Thoracic aorta (tissue), 2 donors: ENCODE measurements at regions not wholly inside any gene's neighbourhood (a gene's known extent, or its start where the extent isn't known, plus 50 kb on each side); places are given as distances from the start of the nearest gene placed in this dataset.
"Not testable (repeated sequence)": the region's sequence is repeated elsewhere in the genome, so short reads cannot be mapped to it uniquely, and the experiment has no call there.

Experiments
- ATAC-seq: fragments of 150-250 bp; one replicate; pipeline ENCODE4 v1.8.0; 2017; ENCODE audit warnings: low read depth; ENCODE audit not compliant: insufficient number of reproducible peaks, low FRiP score
- DNase-seq: peaks from one replicate; pipeline ENCODE4 v3.0.0-alpha.2; 2020; ENCODE audit warnings: low spot score
- H3K27ac ChIP-seq, 2 donors: fragments of 200-600 bp; sonication (generic); 1 replicate in 1 of 2; 2 replicates in 1 of 2; pipeline ENCODE4 v1.5.1; 2016; ENCODE audit warnings: mild to moderate bottlenecking in 2 of 2, moderate library complexity in 2 of 2
- H3K27me3 ChIP-seq: fragments of 200-600 bp; sonication (generic); replicated peaks from 2 replicates; pipeline ENCODE4 v1.6.0; 2016; ENCODE audit warnings: mild to moderate bottlenecking; ENCODE audit not compliant: insufficient read depth
- H3K36me3 ChIP-seq: fragments of 200-600 bp; sonication (generic); one replicate; pipeline ENCODE4 v1.5.1; 2016
- H3K4me1 ChIP-seq, 2 donors: fragments of 200-600 bp; sonication (generic); 1 replicate in 1 of 2; 2 replicates in 1 of 2; pipeline versions ENCODE4 v1.5.1 to v1.6.0; 2016; ENCODE audit warnings: low read depth in 2 of 2, mild to moderate bottlenecking in 1 of 2; ENCODE audit not compliant: control insufficient read depth in 1 of 2
- H3K4me3 ChIP-seq: fragments of 200-600 bp; sonication (generic); 2 replicates; pipeline ENCODE4 v1.5.1; 2016; ENCODE audit warnings: mild to moderate bottlenecking
- H3K9me3 ChIP-seq: fragments of 200-600 bp; sonication (generic); 2 replicates; pipeline ENCODE4 v1.5.1; 2016
- TF ChIP-seq, protein P1 (sequence below): fragments of 200-600 bp; sonication (generic); IDR thresholded peaks from one replicate; pipeline ENCODE4 v1.5.1; 2019; ENCODE audit warnings: antibody characterized with exemption

DNA sequence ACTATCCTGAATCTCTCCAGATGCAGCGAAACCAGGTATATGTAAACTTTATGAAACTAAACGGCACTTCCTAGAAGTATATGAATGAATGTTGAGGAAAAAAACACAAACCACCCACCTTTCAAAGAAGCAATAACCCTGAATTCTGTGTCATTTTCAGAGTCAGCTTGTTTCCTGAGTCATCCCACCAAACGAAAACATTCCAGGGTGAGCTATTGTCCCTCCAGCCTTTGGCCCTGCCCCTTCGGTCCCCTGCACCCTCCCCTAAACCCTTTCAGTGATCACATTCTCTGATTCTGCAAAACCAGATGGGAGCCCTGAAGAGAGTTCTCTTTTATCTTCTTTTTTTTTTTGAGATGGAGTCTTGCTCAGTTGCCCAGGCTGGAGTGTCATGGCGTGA is 202.6 kb upstream of the ALG10B start:
- no peak for ATAC-seq
- no peaks in the 10 kb centered on the region for H3K36me3 ChIP-seq
- H3K4me3 ChIP-seq = no peak overlapping the region
- H3K27ac ChIP-seq = no peak overlapping the region
- no peaks in the 10 kb centered on the region for H3K9me3 ChIP-seq
- TF ChIP-seq, protein P1, sequence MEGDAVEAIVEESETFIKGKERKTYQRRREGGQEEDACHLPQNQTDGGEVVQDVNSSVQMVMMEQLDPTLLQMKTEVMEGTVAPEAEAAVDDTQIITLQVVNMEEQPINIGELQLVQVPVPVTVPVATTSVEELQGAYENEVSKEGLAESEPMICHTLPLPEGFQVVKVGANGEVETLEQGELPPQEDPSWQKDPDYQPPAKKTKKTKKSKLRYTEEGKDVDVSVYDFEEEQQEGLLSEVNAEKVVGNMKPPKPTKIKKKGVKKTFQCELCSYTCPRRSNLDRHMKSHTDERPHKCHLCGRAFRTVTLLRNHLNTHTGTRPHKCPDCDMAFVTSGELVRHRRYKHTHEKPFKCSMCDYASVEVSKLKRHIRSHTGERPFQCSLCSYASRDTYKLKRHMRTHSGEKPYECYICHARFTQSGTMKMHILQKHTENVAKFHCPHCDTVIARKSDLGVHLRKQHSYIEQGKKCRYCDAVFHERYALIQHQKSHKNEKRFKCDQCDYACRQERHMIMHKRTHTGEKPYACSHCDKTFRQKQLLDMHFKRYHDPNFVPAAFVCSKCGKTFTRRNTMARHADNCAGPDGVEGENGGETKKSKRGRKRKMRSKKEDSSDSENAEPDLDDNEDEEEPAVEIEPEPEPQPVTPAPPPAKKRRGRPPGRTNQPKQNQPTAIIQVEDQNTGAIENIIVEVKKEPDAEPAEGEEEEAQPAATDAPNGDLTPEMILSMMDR = no peak
- H3K27me3 ChIP-seq = no peaks in the 10 kb centered on the region
- no peak for DNase-seq
- H3K4me1 ChIP-seq = no peaks in the 10 kb centered on the region

DNA sequence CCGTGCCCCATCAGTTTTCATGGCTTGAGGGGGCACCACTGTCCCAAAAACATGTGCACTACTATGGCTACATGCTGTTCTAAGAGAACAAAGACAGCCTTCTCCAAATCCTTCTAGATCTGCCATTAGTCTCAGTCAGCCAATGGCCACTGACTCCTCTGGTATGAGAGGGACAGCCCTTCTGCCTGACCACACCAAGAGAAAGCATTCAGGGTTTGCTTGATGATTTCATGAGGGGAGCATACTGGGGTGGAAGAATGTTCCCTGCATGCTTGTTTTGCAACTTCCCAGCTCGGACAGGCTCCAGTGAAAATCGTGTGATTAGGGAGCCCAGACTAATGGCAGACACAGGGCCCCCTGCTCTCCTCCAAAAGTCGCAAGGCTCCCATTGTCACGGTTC is 199.6 kb upstream of the ALG10B start:
- no peaks in the 10 kb centered on the region for H3K27me3 ChIP-seq
- DNase-seq = no peak
- TF ChIP-seq, protein P1 = no peak
- H3K36me3 ChIP-seq = no peaks in the 10 kb centered on the region
- H3K27ac ChIP-seq = no peak overlapping the region
- H3K4me1 ChIP-seq = no peaks in the 10 kb centered on the region
- H3K9me3 ChIP-seq = no peaks in the 10 kb centered on the region
- no peak overlapping the region for H3K4me3 ChIP-seq
- ATAC-seq = no peak

DNA sequence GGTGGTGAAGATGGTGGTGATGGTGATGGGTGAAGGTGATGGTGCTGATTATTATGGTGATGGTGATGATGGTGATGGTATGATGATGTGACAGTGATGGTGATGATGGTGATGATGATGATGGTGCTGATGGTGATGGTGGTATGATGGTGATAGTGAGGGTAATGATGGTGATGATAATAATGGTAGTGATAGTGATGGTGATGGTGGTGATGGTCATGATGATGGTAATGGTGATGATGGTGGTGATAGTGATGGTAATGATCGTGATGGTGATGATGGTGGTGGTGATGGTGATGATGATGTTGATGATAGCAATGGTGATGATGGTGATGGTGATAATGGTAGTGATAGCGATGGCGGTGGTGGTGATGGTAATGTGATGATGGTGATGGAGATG is 197.9 kb upstream of the ALG10B start:
- H3K9me3 ChIP-seq = no peaks in the 10 kb centered on the region
- no peaks in the 10 kb centered on the region for H3K27me3 ChIP-seq
- TF ChIP-seq, protein P1 = no peak
- DNase-seq (no peak), ATAC-seq (no peak)
- H3K4me1 ChIP-seq = no peaks in the 10 kb centered on the region
- no peaks in the 10 kb centered on the region for H3K36me3 ChIP-seq
- no peak overlapping the region for H3K4me3 ChIP-seq
- no peak overlapping the region for H3K27ac ChIP-seq

DNA sequence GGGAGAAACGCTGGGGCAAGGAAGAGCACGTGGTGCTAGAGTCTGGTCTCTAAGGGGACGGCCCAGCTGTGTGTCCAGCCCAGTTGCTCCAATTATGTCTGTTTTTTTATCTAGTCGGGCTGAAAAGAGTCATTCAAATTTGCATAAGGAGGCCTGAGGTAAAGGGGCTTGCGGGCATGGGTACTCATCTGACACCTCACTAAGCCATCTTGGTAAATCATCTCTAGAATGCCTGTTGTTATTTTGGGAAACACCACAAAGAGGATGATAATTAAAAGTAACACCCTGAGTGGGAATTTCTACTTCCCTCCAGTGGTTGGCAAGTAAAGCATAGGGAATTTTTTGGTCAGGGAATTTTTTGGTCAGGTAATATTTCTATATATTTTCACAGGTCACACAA is 196.1 kb upstream of the ALG10B start:
- no peak for DNase-seq
- no peaks in the 10 kb centered on the region for H3K27me3 ChIP-seq

DNA sequence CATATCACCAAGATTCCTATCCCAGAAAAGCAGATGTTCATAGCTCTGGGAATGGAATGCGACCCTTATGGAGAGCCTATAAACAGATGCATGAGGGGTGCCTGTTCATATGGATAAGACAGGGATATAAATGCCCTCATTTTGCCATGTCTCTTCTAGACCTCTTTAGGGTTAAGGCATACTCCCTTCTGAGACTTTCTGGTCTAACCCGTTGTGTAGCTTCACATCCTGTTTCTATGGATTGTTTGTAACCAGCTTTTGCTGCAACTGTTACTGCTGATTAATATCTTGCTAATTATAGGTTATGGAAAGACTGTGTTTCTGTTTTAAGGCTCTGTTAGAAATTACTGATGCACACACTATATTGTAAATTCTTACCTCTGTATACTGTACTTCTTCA is 193.5 kb upstream of the ALG10B start:
- H3K27me3 ChIP-seq, DNase-seq, ATAC-seq, H3K4me3 ChIP-seq, H3K36me3 ChIP-seq, H3K9me3 ChIP-seq, H3K4me1 ChIP-seq, H3K27ac ChIP-seq: not testable (repeated sequence)

More for the DNA sequence above, 196.1 kb upstream of the ALG10B start:
- no peaks in the 10 kb centered on the region for H3K36me3 ChIP-seq
- H3K4me3 ChIP-seq = no peak overlapping the region
- TF ChIP-seq, protein P1 = no peak
- no peaks in the 10 kb centered on the region for H3K4me1 ChIP-seq
- ATAC-seq = no peak
- no peaks in the 10 kb centered on the region for H3K9me3 ChIP-seq
- H3K27ac ChIP-seq = no peak overlapping the region

DNA sequence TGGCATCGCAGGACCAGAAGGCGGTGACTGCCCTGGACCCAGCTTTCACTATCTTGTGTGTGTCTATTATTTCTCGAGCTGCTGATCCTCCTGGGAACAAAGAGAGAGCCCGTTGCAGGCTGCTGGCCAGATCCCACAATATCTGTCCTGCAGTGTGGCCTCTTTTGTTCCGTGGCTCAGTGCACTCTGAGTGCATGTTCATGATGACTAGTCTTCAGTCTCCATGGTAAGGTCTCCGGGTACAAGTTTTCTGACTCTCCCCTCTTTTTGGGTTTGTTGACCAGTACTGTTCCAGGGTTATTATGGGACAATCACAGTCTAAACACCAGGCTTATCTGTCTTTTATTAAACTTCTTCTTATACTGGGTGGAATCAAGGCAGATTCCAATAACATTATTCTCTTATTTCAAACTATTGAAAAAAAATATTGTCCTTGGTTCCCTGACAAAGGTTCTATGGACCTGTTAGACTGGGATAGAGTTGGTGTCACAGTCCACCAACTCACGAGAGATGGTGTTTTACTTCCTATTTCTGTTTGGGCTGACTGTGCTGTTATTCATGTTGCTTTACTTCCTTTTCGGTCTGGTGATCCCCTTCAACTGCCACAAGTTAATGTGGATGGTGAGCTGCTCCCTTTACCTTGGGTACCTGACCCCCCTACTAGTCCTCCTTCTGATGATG is 192.9 kb upstream of the ALG10B start:
- no peaks in the 10 kb centered on the region for H3K36me3 ChIP-seq
- no peaks in the 10 kb centered on the region for H3K4me1 ChIP-seq
- no peak for ATAC-seq
- H3K27me3 ChIP-seq = no peaks in the 10 kb centered on the region
- TF ChIP-seq, protein P1 = no peak
- no peak for DNase-seq
- no peaks in the 10 kb centered on the region for H3K9me3 ChIP-seq
- H3K4me3 ChIP-seq = no peak overlapping the region
- H3K27ac ChIP-seq = no peak overlapping the region
